GM23248 (cell line): ENCODE measurements at regions not wholly inside any gene's neighbourhood (a gene's known extent, or its start where the extent isn't known, plus 50 kb on each side); places are given as distances from the start of the nearest gene placed in this dataset.
"Not testable (repeated sequence)": the region's sequence is repeated elsewhere in the genome, so short reads cannot be mapped to it uniquely, and the experiment has no call there.

ENCODE experiments used
- DNase-seq: peaks from one replicate; pipeline ENCODE4 v3.0.0-alpha.2; 2015
- H2AFZ ChIP-seq: fragments of 200-600 bp; sonication (generic); 2 replicates; pipeline ENCODE4 v1.6.1; 2016; ENCODE audit warnings: antibody characterized with exemption
- H3F3A ChIP-seq: fragments of 200-600 bp; sonication (generic); 2 replicates; pipeline ENCODE4 v1.6.1; 2016; ENCODE audit warnings: mild to moderate bottlenecking, antibody characterized with exemption, mixed run types; ENCODE audit not compliant: insufficient read depth
- H3K27ac ChIP-seq: fragments of 200-600 bp; sonication (generic); 2 replicates; pipeline ENCODE4 v1.5.1; 2016; ENCODE audit warnings: mild to moderate bottlenecking
- H3K27me3 ChIP-seq: fragments of 200-600 bp; sonication (generic); replicated peaks from 2 replicates; pipeline ENCODE4 v1.6.1; 2016; ENCODE audit warnings: mild to moderate bottlenecking; ENCODE audit not compliant: insufficient read depth
- H3K36me3 ChIP-seq: fragments of 200-600 bp; sonication (generic); 2 replicates; pipeline ENCODE4 v1.6.1; 2016; ENCODE audit warnings: low read depth, mild to moderate bottlenecking
- H3K4me1 ChIP-seq: fragments of 200-600 bp; sonication (generic); 2 replicates; pipeline ENCODE4 v1.6.1; 2016; ENCODE audit warnings: mild to moderate bottlenecking; ENCODE audit not compliant: insufficient read depth
- H3K4me2 ChIP-seq: fragments of 200-600 bp; sonication (generic); one replicate; pipeline ENCODE4 v1.6.1; 2016; ENCODE audit warnings: mild to moderate bottlenecking; ENCODE audit not compliant: unreplicated experiment
- H3K4me3 ChIP-seq: fragments of 200-600 bp; sonication (generic); 2 replicates; pipeline ENCODE4 v1.5.1; 2016; ENCODE audit warnings: mild to moderate bottlenecking
- H3K79me2 ChIP-seq: fragments of 200-600 bp; sonication (generic); 2 replicates; pipeline ENCODE4 v1.6.1; 2016; ENCODE audit warnings: mild to moderate bottlenecking; ENCODE audit not compliant: insufficient read depth
- H3K9ac ChIP-seq: fragments of 200-600 bp; sonication (generic); 2 replicates; pipeline ENCODE4 v1.6.1; 2016; ENCODE audit warnings: mild to moderate bottlenecking
- H3K9me2 ChIP-seq: fragments of 200-600 bp; sonication (generic); 2 replicates; pipeline ENCODE4 v1.6.1; 2016; ENCODE audit warnings: mixed run types, mild to moderate bottlenecking, moderate library complexity; ENCODE audit not compliant: insufficient read depth
- H3K9me3 ChIP-seq: fragments of 200-600 bp; sonication (generic); one replicate; pipeline ENCODE4 v1.6.1; 2017; ENCODE audit warnings: low read depth
- H4K20me1 ChIP-seq: fragments of 200-600 bp; sonication (generic); 2 replicates; pipeline ENCODE4 v1.6.0; 2016; ENCODE audit not compliant: insufficient read depth
- EZH2 ChIP-seq: fragments of 200-600 bp; sonication (generic); IDR thresholded peaks from 2 replicates; pipeline ENCODE4 v1.6.1; 2018; ENCODE audit warnings: antibody characterized with exemption, mild to moderate bottlenecking; ENCODE audit not compliant: insufficient read depth, poor library complexity, severe bottlenecking
- EZH2phosphoT487 ChIP-seq: fragments of 200-600 bp; sonication (generic); IDR thresholded peaks from 2 replicates; pipeline ENCODE4 v1.6.1; 2018; ENCODE audit warnings: antibody characterized with exemption, moderate library complexity, mild to moderate bottlenecking, low read depth; ENCODE audit not compliant: insufficient read depth
- WGBS, 2 experiments: methylation state at CpG; one replicate each; pipeline ENCODE4 v1.1.6; 2015 to 2017; ENCODE audit warnings: low lambda C conversion rate in 2 of 2, low coverage in 1 of 2; ENCODE audit errors: missing lambda C conversion rate in 2 of 2; 5-methylcytosine and 5-hydroxymethylcytosine counted together
- in situ Hi-C: fragments of 300-500 bp; cut with MboI; formaldehyde crosslinking; loops from 2 replicates; pipeline ENCODE4 v1.15.0; 2020

DNA sequence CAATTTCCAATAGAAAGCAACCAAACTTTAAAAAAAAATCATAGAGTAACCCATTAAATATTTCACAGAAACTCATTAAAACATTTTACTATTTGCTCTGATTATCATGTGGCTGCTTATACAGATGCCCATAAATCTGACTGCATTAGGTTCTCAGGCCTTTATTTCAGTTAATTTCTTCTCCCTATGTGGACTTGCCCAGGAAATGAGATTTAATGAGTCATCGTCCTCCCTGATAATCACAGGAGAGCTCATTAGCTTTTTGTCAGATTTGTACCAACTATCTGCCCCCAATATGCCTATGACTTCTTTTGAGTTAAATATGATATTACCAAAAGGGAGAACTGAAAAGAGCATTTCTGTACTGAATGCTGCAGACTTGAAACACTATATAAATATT is 168.0 kb downstream of the FOXB1 start:
- 16 to 50% methylated on average over 1 of the region's 1 CpG for WGBS, 2 experiments
- no peak overlapping the region for H2AFZ ChIP-seq
- no peak for TF ChIP-seq EZH2
- TF ChIP-seq EZH2phosphoT487 = no peak
- no peaks in the 10 kb centered on the region for H4K20me1 ChIP-seq
- in situ Hi-C loops = no loop called here
- H3K4me1 ChIP-seq = no peaks in the 10 kb centered on the region
- H3K79me2 ChIP-seq = no peaks in the 10 kb centered on the region
- H3K9me3 ChIP-seq = no peaks in the 10 kb centered on the region
- DNase-seq = peak; percentile 14
- H3F3A ChIP-seq = no peaks in the 10 kb centered on the region
- H3K36me3 ChIP-seq = no peaks in the 10 kb centered on the region
- H3K4me3 ChIP-seq = no peak overlapping the region
- H3K27ac ChIP-seq = no peak overlapping the region
- no peak overlapping the region for H3K9ac ChIP-seq
- peaks cover 26% of the 10 kb centered on the region for H3K27me3 ChIP-seq
- H3K9me2 ChIP-seq = no peaks in the 10 kb centered on the region
- H3K4me2 ChIP-seq = no peak overlapping the region

DNA sequence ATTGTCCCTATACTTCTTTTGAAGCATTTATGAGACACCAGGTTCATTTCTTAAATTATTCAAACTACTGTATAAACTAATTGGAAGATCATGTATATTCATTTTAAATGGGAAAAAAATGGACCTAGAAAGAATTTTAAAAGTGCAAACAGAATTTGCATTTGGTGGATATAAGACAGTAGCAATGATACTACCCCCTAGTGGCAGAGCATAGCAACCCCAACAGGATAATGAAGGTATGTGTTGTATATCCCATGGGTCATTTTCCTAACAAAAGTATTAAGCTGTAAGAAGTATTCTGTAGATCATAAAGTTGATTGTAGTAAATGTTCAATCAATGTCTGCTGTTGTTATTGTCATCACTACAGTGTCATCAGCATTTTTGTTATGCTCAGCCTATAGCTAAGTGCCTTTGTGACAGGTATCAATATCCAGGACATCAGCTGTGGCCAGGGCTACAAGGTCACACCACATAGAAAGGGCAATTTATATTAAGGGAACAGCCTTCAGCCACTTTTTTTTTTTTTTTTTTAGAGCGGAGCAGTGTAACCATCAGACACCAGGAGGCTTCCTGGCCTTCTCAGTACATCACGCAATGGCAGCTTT is 175.8 kb downstream of the FOXB1 start:
- Histone ChIP-seq H3K9me2 (no peaks in the 10 kb centered on the region), H2AFZ (no peak overlapping the region)
- in situ Hi-C loops = loop anchor here (25.0 kb wide), 1 partner anchor 443 kb away; no protein-coding TSS in a partner anchor

DNA sequence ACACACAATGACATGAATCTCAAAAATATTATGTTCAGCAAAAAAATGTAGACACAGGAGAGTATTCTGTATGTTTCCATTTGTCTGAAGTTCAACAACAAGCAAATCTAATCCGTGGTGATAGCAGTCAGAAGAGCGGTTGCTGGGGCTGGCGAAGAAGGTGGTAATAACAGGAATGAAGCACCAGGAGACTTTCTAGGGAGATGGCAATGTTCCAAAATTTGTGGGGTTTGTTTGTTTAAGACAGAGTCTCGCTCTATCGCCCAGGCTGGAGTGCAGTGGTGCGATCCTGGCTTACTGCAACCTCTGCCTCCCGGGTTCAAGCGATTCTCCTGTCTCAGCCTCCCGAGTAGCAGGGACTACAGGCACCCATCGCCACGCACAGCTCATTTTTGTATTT is 177.8 kb downstream of the FOXB1 start:
- not testable (repeated sequence) for H2AFZ ChIP-seq, H3K9me3 ChIP-seq, H4K20me1 ChIP-seq, H3K4me2 ChIP-seq, H3K4me3 ChIP-seq, H3F3A ChIP-seq, H3K4me1 ChIP-seq, H3K36me3 ChIP-seq, DNase-seq, H3K9ac ChIP-seq, H3K79me2 ChIP-seq, H3K9me2 ChIP-seq, H3K27ac ChIP-seq
- in situ Hi-C loops = loop anchor here (25.0 kb wide), 1 partner anchor 445 kb away; no protein-coding TSS in a partner anchor
- WGBS, 2 experiments = 69 to 70% methylated on average over 11 of the region's 11 CpGs
- H3K27me3 ChIP-seq = peaks cover 31% of the 10 kb centered on the region

More for the DNA sequence above, 175.8 kb downstream of the FOXB1 start:
- 59 to 64% methylated on average over 2 of the region's 2 CpGs for WGBS, 2 experiments
- TF ChIP-seq EZH2 (no peak), EZH2phosphoT487 (no peak)
- Histone ChIP-seq H3K9me3 (no peaks in the 10 kb centered on the region), H3K79me2 (no peaks in the 10 kb centered on the region), H4K20me1 (no peaks in the 10 kb centered on the region), H3K36me3 (no peaks in the 10 kb centered on the region), H3K27me3 (peaks cover 52% of the 10 kb centered on the region), H3F3A (no peaks in the 10 kb centered on the region), H3K4me3 (no peak overlapping the region), H3K27ac (no peak overlapping the region), H3K4me1 (no peaks in the 10 kb centered on the region), H3K9ac (no peak overlapping the region), H3K4me2 (no peak overlapping the region)
- peak; percentile 70 for DNase-seq

DNA sequence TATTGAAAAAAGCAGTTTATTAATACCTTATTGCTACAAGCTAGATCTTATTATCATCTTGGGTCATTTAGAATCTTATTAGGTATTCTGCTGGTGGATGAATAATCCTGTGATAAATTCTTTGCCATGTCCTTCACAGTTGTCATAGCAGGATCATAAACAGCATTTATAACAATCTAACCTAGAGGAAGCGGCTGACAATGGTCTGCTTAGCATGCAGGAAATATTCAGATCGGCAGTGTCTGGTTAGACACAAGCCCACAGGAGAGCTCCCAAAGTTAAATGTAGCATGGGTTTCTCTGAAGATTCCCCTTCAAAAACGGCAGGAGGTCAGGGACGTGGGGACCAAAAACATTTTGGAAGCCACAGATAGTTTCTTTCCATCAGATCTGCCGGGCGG is 179.3 kb downstream of the FOXB1 start:
- H3K27ac ChIP-seq = no peak overlapping the region
- TF ChIP-seq EZH2phosphoT487 = no peak
- TF ChIP-seq EZH2 = no peak
- in situ Hi-C loops = loop anchor here (25.0 kb wide), 1 partner anchor 446 kb away; no protein-coding TSS in a partner anchor

More for the DNA sequence above, 179.3 kb downstream of the FOXB1 start:
- no peak overlapping the region for H2AFZ ChIP-seq
- no peak for DNase-seq
- peaks cover 23% of the 10 kb centered on the region for H3K27me3 ChIP-seq
- no peaks in the 10 kb centered on the region for H3K79me2 ChIP-seq
- H3K9ac ChIP-seq = no peak overlapping the region
- H3K9me2 ChIP-seq = no peaks in the 10 kb centered on the region
- H3K4me3 ChIP-seq = no peak overlapping the region
- no peaks in the 10 kb centered on the region for H3K9me3 ChIP-seq
- no peak overlapping the region for H3K4me2 ChIP-seq
- H3K4me1 ChIP-seq = no peaks in the 10 kb centered on the region
- H3F3A ChIP-seq = no peaks in the 10 kb centered on the region
- H3K36me3 ChIP-seq = no peaks in the 10 kb centered on the region
- H4K20me1 ChIP-seq = no peaks in the 10 kb centered on the region
- WGBS, 2 experiments = 62 to 69% methylated on average over 6 of the region's 6 CpGs
